ENCODE measurements at regions not wholly inside any gene's neighbourhood (a gene's known extent, or its start where the extent isn't known, plus 50 kb on each side); places are given as distances from the start of the nearest gene placed in this dataset.

DNA sequence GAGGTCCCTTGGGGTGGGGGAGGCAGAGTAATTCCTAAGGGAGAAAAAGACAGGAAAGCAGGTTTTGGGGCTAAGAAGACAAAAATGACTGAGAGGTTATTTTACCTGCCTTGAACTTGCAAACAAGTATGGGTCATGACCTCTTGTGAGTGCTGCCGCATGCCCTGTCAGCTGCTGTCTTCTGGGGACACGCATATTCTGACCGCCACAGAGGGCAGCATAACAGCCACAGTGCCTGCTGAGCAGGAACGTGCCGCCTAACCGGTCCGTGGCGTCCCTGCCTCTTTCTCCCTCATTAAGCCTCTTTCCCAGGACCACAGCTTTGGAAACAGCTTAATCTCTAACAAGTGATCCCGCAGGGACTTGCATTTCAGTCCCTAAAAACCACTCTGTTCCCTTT lies 51.3 kb upstream of the KCNA1 start:
- DNase-seq (ENCODE audit: low read depth in 2 of 2), result no peak

DNA sequence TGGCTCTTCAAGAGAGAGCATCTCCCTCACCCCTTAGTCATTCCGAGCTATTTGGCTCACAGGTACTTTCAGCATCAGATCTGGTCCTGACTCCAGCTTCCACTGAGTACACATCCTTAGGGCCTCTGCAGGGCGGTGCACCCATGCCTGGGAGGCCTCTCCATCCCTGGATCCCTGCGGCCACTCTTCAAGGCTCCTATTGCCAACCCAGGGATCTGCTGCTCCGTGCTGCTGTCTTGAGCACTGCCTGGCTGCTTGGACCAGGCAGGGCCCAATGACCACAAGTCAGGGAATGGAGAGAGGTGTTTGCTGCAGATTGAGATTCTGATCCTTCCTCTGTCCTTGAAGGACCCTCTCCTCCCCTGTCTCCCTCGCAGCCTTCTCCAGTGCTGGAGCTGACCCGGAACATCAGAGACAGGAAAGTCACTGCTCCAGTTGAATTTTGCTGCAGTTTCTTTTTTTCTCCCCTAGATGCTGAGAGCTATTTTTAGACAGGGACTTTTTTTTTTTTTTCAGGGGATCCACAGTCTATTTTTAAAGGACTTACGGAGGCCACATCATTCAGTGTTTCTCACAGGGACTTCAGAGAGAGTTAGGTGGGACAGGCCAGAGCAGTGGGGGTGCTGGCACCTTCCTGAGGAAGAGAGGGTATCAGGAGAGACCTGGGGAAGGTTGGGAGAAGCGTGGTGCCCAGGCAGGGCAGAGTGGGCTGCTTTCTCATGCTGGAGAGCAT lies 50.1 kb upstream of the KCNA1 start:
- DNase-seq (ENCODE audit: low read depth in 2 of 2), result no peak

Measured in stimulated activated CD4-positive, alpha-beta T cell treated with anti-CD3 and anti-CD28 coated beads, Interleukin-4, amount 100 ng/mL, for 48 hours (primary cell).